WI38 (cell line): ENCODE measurements at regions not wholly inside any gene's neighbourhood (a gene's known extent, or its start where the extent isn't known, plus 50 kb on each side); places are given as distances from the start of the nearest gene placed in this dataset.
"Not testable (repeated sequence)": the region's sequence is repeated elsewhere in the genome, so short reads cannot be mapped to it uniquely, and the experiment has no call there.

Experiments
- H3K4me3 ChIP-seq: 2 replicates; pipeline ENCODE4 v1.5.1; 2011; ENCODE audit warnings: low read depth, mild to moderate bottlenecking, control low read depth, low read length
- TF ChIP-seq, protein P1 (sequence below): IDR thresholded peaks from 2 replicates; pipeline ENCODE4 v1.5.1; 2012; ENCODE audit warnings: low read depth, mild to moderate bottlenecking, control low read depth, low read length

DNA sequence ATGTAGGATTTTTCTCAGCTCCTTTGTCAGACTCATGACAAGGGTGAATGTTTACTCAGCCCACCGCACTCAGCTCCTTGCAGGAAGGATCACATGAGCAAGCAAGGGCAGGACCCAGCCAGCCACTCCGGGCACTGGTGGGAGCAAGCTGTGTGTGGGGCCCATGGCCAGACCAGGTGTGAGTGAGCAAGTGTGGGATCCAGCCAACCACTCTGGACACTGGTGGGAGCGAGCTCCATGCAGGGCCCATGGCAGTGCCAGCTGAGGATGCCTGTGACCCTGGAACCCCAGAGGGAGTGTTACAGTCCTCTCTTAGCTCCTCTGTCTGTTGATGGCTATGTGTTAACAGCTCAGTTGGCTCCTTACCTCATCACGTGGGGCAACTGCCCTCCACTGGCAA, 2750.6 kb downstream of the PCDH7 start:
- TF ChIP-seq, protein P1, sequence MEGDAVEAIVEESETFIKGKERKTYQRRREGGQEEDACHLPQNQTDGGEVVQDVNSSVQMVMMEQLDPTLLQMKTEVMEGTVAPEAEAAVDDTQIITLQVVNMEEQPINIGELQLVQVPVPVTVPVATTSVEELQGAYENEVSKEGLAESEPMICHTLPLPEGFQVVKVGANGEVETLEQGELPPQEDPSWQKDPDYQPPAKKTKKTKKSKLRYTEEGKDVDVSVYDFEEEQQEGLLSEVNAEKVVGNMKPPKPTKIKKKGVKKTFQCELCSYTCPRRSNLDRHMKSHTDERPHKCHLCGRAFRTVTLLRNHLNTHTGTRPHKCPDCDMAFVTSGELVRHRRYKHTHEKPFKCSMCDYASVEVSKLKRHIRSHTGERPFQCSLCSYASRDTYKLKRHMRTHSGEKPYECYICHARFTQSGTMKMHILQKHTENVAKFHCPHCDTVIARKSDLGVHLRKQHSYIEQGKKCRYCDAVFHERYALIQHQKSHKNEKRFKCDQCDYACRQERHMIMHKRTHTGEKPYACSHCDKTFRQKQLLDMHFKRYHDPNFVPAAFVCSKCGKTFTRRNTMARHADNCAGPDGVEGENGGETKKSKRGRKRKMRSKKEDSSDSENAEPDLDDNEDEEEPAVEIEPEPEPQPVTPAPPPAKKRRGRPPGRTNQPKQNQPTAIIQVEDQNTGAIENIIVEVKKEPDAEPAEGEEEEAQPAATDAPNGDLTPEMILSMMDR = no peak
- H3K4me3 ChIP-seq = no peak overlapping the region

DNA sequence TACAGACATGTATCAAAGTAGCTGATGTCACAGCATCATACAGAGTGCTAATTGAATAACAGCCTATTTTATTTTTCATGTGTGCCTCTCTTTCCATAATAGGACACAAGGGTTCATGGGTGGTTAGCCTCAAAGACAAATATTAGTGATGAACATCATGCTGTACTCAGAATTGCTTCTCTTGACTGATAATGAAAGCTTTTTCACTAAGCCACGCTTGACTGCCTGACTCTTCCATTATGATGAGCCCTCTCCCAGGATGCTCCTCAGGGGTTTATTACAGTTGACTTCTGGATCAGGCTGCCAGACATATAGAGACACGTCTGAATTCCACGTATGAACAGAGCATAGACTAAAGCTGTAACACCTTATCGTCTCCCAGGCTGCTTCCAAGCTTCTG, 2757.5 kb downstream of the PCDH7 start:
- H3K4me3 ChIP-seq = no peak overlapping the region
- TF ChIP-seq, protein P1 = no peak

- TF ChIP-seq, protein P1 = no peak
These were observed 2761.5 kb downstream of the ARAP2 start for GRCh38 chr4:33482773-33483172.

GRCh38 chr4:33485111-33485510, 2759.2 kb downstream of the ARAP2 start:
- H3K4me3 ChIP-seq = no peak overlapping the region
- TF ChIP-seq, protein P1 = no peak

More at GRCh38 chr4:33482773-33483172, 2761.5 kb downstream of the ARAP2 start:
- no peak overlapping the region for H3K4me3 ChIP-seq

GRCh38 chr4:33493231-33493630, 2751.1 kb downstream of the ARAP2 start:
- no peak overlapping the region for H3K4me3 ChIP-seq
- TF ChIP-seq, protein P1 = no peak

- TF ChIP-seq, protein P1 = no peak
These were observed 2750.2 kb downstream of the ARAP2 start for GRCh38 chr4:33494150-33494549.

GRCh38 chr4:33501587-33501986, 2742.7 kb downstream of the ARAP2 start:
- not testable (repeated sequence) for H3K4me3 ChIP-seq

More at GRCh38 chr4:33494150-33494549, 2750.2 kb downstream of the ARAP2 start:
- no peak overlapping the region for H3K4me3 ChIP-seq

DNA sequence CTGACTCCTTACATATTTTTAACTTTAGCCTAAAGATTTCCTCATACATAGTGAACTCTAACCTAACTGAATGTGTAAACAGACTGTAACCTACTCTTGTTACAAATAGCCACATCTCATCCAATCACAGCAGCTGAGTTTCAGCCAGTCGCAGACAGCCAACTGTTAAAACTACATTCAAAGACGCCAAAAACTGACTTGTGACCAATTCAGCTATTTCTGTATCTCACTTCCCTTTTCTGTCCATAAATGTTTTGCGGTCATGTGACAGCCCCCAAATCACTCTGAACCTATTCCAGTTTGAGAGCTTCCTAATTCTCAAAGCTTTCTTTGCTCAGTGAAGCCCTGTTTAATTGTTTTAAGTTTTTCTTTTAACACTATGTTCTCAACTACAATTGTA, 2731.9 kb downstream of the ARAP2 start:
- TF ChIP-seq, protein P1 = no peak
- no peak overlapping the region for H3K4me3 ChIP-seq
